Keratinocyte (primary cell): ENCODE measurements at regions not wholly inside any gene's neighbourhood (a gene's known extent, or its start where the extent isn't known, plus 50 kb on each side); places are given as distances from the start of the nearest gene placed in this dataset.

Experiments used
- DNase-seq: peaks from one replicate; pipeline ENCODE4 v3.0.0-alpha.2; 2011; ENCODE audit warnings: low read depth, missing footprints, low spot score
- FAIRE-seq: peaks from 2 replicates; lab custom pipeline; 2011; peaks lifted over from hg19 to GRCh38; lab: Jason Lieb, UNC
- H2AFZ ChIP-seq: 2 replicates; pipeline ENCODE4 v1.6.0; 2012; ENCODE audit warnings: low read length, control low read depth, inconsistent platforms; ENCODE audit not compliant: control insufficient read depth
- H3K27ac ChIP-seq: 2 replicates; pipeline ENCODE4 v1.5.1; 2011; ENCODE audit warnings: low read length; ENCODE audit not compliant: control insufficient read depth, insufficient read depth
- H3K27me3 ChIP-seq: 3 replicates; pipeline ENCODE4 v1.6.0; 2011; ENCODE audit warnings: low read length; ENCODE audit not compliant: control insufficient read depth, insufficient read depth; ENCODE audit errors: extremely low read depth
- H3K36me3 ChIP-seq, 2 experiments: 2 replicates in 1 of 2; 3 replicates in 1 of 2; pipeline ENCODE4 v1.5.1; 2011; ENCODE audit warnings: low read length in 2 of 2, mild to moderate bottlenecking in 1 of 2; ENCODE audit not compliant: control insufficient read depth in 2 of 2, insufficient read depth in 2 of 2; ENCODE audit errors: extremely low read depth in 1 of 2
- H3K4me1 ChIP-seq: 3 replicates; pipeline ENCODE4 v1.5.1; 2011; ENCODE audit warnings: low read length; ENCODE audit not compliant: control insufficient read depth, insufficient read depth; ENCODE audit errors: extremely low read depth
- H3K4me2 ChIP-seq: 3 replicates; pipeline ENCODE4 v1.6.0; 2011; ENCODE audit warnings: low read depth, low read length; ENCODE audit not compliant: control insufficient read depth, insufficient read depth; ENCODE audit errors: extremely low read depth
- H3K4me3 ChIP-seq, 3 experiments: fragments of 200-600 bp in 1 of 3; sonication (generic) in 1 of 3; 2 replicates in 2 of 3; 3 replicates in 1 of 3; pipeline ENCODE4 v1.5.1; 2011 to 2016; ENCODE audit warnings: low read length in 3 of 3, mild to moderate bottlenecking in 3 of 3, control low read depth in 2 of 3, inconsistent platforms in 1 of 3, low read depth in 1 of 3, mixed read lengths in 1 of 3, mixed run types in 1 of 3, moderate library complexity in 1 of 3; ENCODE audit not compliant: control insufficient read depth in 2 of 3, insufficient read depth in 2 of 3; ENCODE audit errors: extremely low read depth in 1 of 3
- H3K79me2 ChIP-seq: 2 replicates; pipeline ENCODE4 v1.6.0; 2012; ENCODE audit warnings: low read length; ENCODE audit not compliant: control insufficient read depth, insufficient read depth
- H3K9ac ChIP-seq: 3 replicates; pipeline ENCODE4 v1.6.0; 2011; ENCODE audit warnings: low read length; ENCODE audit not compliant: control insufficient read depth, insufficient read depth; ENCODE audit errors: extremely low read depth
- H3K9me1 ChIP-seq: 3 replicates; pipeline ENCODE4 v1.6.0; 2011; ENCODE audit warnings: low read length; ENCODE audit not compliant: control insufficient read depth, insufficient read depth; ENCODE audit errors: extremely low read depth
- H3K9me3 ChIP-seq: 2 replicates; pipeline ENCODE4 v1.5.1; 2012; ENCODE audit warnings: low read depth, low read length; ENCODE audit not compliant: control insufficient read depth
- H4K20me1 ChIP-seq: 3 replicates; pipeline ENCODE4 v1.6.0; 2011; ENCODE audit warnings: low read length; ENCODE audit not compliant: control insufficient read depth, insufficient read depth; ENCODE audit errors: extremely low read depth
- CTCF ChIP-seq, 3 experiments: IDR thresholded peaks in 1 of 3; conservative IDR thresholded peaks in 1 of 3; optimal IDR thresholded peaks in 1 of 3; 2 replicates in 2 of 3; 3 replicates in 1 of 3; pipeline versions ENCODE3 to v1.5.1; 2011; ENCODE audit warnings: low read length in 3 of 3, mild to moderate bottlenecking in 3 of 3, moderate library complexity in 2 of 3, control low read depth in 1 of 3, inconsistent platforms in 1 of 3; ENCODE audit not compliant: insufficient read depth in 2 of 3; ENCODE audit errors: extremely low read depth in 1 of 3
- EZH2 ChIP-seq: IDR thresholded peaks from one replicate; pipeline ENCODE4 v1.6.1; 2012; ENCODE audit warnings: inconsistent platforms, mild to moderate bottlenecking, low read length, moderate library complexity
- dilution Hi-C: fragments of 300-500 bp; cut with MboI; formaldehyde crosslinking; loops from one replicate; pipeline ENCODE4 v1.7.0; 2020; ENCODE audit warnings: low sequenced_read_pairs; ENCODE audit not compliant: extremely low pct_ligation_motif_present

- no peak for TF ChIP-seq EZH2
- TF ChIP-seq CTCF (optimal IDR thresholded peaks at IDR 0.05 in 1 of 3, IDR thresholded peaks at IDR 0.05 in 1 of 3, conservative IDR thresholded peaks at IDR 0.05 in 1 of 3; ENCODE audit: extremely low read depth in 1 of 3, insufficient read depth in 2 of 3, low read length in 3 of 3) = no peak
- no peak overlapping the region for H3K9ac ChIP-seq
- H3K4me1 ChIP-seq = peaks cover 2% of the 10 kb centered on the region
- no peaks in the 10 kb centered on the region for H4K20me1 ChIP-seq
- no peak overlapping the region for H3K4me3 ChIP-seq
- no peaks in the 10 kb centered on the region for H3K36me3 ChIP-seq
- no peak overlapping the region for H3K27ac ChIP-seq
- H3K9me1 ChIP-seq = no peaks in the 10 kb centered on the region
- DNase-seq (no peak), FAIRE-seq (no peak)
- H3K4me2 ChIP-seq = no peak overlapping the region
- no peaks in the 10 kb centered on the region for H3K9me3 ChIP-seq
- dilution Hi-C loops = no loop called here
- H3K79me2 ChIP-seq = no peaks in the 10 kb centered on the region
- H3K27me3 ChIP-seq = no peaks in the 10 kb centered on the region
- no peak overlapping the region for H2AFZ ChIP-seq
Measured at GRCh38 chr2:23269747-23270146, 115.2 kb upstream of the KLHL29 start.

- no peak overlapping the region for H3K4me3 ChIP-seq
- peaks cover 2% of the 10 kb centered on the region for H3K4me1 ChIP-seq
- no peak for DNase-seq
- no peak overlapping the region for H3K27ac ChIP-seq
- H3K36me3 ChIP-seq = no peaks in the 10 kb centered on the region
- no peaks in the 10 kb centered on the region for H3K9me3 ChIP-seq
- H3K9me1 ChIP-seq = no peaks in the 10 kb centered on the region
- no peaks in the 10 kb centered on the region for H4K20me1 ChIP-seq
- no peaks in the 10 kb centered on the region for H3K27me3 ChIP-seq
- no peak for FAIRE-seq
- dilution Hi-C loops = no loop called here
- no peak overlapping the region for H3K9ac ChIP-seq
- no peak overlapping the region for H3K4me2 ChIP-seq
- H3K79me2 ChIP-seq = no peaks in the 10 kb centered on the region
- H2AFZ ChIP-seq = no peak overlapping the region
- no peak for TF ChIP-seq CTCF (optimal IDR thresholded peaks at IDR 0.05 in 1 of 3, IDR thresholded peaks at IDR 0.05 in 1 of 3, conservative IDR thresholded peaks at IDR 0.05 in 1 of 3; ENCODE audit: extremely low read depth in 1 of 3, insufficient read depth in 2 of 3, low read length in 3 of 3)
- no peak for TF ChIP-seq EZH2
Measured at GRCh38 chr2:23270810-23271209, 114.2 kb upstream of the KLHL29 start.
